ENCODE measurements at regions not wholly inside any gene's neighbourhood (a gene's known extent, or its start where the extent isn't known, plus 50 kb on each side); places are given as distances from the start of the nearest gene placed in this dataset.

DNA sequence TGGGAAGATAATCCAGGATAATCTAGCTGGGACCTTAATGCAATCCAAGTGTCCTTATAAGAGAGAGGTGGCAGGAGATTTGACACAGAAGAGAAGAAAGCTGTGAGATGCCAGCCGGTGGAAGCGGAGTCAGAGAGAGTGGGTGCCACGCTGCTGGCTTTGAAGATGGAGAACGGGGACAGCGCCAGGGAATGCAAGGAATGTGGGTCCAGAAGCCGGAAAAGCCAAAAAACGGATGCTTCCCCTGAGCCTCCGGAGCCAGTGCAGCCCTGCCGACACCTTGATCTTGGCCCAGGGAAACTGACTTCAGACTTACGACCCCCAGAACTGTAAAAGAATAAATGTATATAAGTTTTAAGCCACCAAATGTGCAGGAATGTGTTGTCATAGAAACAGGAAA, 152.6 kb downstream of the ZNF281 start:
- no peak for TF ChIP-seq NFE2L2 (IDR thresholded peaks at IDR 0.05; ENCODE audit: low read length)
- TF ChIP-seq, protein P1, sequence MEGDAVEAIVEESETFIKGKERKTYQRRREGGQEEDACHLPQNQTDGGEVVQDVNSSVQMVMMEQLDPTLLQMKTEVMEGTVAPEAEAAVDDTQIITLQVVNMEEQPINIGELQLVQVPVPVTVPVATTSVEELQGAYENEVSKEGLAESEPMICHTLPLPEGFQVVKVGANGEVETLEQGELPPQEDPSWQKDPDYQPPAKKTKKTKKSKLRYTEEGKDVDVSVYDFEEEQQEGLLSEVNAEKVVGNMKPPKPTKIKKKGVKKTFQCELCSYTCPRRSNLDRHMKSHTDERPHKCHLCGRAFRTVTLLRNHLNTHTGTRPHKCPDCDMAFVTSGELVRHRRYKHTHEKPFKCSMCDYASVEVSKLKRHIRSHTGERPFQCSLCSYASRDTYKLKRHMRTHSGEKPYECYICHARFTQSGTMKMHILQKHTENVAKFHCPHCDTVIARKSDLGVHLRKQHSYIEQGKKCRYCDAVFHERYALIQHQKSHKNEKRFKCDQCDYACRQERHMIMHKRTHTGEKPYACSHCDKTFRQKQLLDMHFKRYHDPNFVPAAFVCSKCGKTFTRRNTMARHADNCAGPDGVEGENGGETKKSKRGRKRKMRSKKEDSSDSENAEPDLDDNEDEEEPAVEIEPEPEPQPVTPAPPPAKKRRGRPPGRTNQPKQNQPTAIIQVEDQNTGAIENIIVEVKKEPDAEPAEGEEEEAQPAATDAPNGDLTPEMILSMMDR (CRISPR knock-in tag; IDR thresholded peaks at IDR 0.05): no peak
- TF ChIP-seq ZBTB21 (CRISPR knock-in tag; IDR thresholded peaks at IDR 0.05): no peak
- TF ChIP-seq, protein P2, sequence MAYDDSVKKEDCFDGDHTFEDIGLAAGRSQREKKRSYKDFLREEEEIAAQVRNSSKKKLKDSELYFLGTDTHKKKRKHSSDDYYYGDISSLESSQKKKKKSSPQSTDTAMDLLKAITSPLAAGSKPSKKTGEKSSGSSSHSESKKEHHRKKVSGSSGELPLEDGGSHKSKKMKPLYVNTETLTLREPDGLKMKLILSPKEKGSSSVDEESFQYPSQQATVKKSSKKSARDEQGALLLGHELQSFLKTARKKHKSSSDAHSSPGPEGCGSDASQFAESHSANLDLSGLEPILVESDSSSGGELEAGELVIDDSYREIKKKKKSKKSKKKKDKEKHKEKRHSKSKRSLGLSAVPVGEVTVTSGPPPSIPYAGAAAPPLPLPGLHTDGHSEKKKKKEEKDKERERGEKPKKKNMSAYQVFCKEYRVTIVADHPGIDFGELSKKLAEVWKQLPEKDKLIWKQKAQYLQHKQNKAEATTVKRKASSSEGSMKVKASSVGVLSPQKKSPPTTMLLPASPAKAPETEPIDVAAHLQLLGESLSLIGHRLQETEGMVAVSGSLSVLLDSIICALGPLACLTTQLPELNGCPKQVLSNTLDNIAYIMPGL (CRISPR knock-in tag; IDR thresholded peaks at IDR 0.05; ENCODE audit: borderline replicate concordance in 1 of 2, low read depth in 1 of 2): no peak
- no peak for TF ChIP-seq ZNF251 (CRISPR knock-in tag; IDR thresholded peaks at IDR 0.05)
- TF ChIP-seq EZH2 (conservative IDR thresholded peaks at IDR 0.05; ENCODE audit: low read depth, low read length): no peak
- TF ChIP-seq TBP (CRISPR knock-in tag; IDR thresholded peaks at IDR 0.05): no peak
- no peak for TF ChIP-seq ZNF24 (IDR thresholded peaks at IDR 0.05)
- TF ChIP-seq, protein P3, sequence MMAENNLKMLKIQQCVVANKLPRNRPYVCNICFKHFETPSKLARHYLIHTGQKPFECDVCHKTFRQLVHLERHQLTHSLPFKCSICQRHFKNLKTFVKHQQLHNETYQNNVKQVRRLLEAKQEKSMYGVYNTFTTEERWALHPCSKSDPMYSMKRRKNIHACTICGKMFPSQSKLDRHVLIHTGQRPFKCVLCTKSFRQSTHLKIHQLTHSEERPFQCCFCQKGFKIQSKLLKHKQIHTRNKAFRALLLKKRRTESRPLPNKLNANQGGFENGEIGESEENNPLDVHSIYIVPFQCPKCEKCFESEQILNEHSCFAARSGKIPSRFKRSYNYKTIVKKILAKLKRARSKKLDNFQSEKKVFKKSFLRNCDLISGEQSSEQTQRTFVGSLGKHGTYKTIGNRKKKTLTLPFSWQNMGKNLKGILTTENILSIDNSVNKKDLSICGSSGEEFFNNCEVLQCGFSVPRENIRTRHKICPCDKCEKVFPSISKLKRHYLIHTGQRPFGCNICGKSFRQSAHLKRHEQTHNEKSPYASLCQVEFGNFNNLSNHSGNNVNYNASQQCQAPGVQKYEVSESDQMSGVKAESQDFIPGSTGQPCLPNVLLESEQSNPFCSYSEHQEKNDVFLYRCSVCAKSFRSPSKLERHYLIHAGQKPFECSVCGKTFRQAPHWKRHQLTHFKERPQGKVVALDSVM (CRISPR knock-in tag; IDR thresholded peaks at IDR 0.05): no peak
- TF ChIP-seq CEBPB (IDR thresholded peaks at IDR 0.05; ENCODE audit: borderline replicate concordance, low read depth, low read length): no peak
- TF ChIP-seq, protein P4, sequence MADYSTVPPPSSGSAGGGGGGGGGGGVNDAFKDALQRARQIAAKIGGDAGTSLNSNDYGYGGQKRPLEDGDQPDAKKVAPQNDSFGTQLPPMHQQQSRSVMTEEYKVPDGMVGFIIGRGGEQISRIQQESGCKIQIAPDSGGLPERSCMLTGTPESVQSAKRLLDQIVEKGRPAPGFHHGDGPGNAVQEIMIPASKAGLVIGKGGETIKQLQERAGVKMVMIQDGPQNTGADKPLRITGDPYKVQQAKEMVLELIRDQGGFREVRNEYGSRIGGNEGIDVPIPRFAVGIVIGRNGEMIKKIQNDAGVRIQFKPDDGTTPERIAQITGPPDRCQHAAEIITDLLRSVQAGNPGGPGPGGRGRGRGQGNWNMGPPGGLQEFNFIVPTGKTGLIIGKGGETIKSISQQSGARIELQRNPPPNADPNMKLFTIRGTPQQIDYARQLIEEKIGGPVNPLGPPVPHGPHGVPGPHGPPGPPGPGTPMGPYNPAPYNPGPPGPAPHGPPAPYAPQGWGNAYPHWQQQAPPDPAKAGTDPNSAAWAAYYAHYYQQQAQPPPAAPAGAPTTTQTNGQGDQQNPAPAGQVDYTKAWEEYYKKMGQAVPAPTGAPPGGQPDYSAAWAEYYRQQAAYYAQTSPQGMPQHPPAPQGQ (CRISPR knock-in tag; IDR thresholded peaks at IDR 0.05; ENCODE audit: borderline replicate concordance): no peak
- TF ChIP-seq TCF7 (IDR thresholded peaks at IDR 0.05; ENCODE audit: low read depth): no peak

Measured in HepG2 (cell line).